SJCRH30 (cell line): ENCODE measurements at regions not wholly inside any gene's neighbourhood (a gene's known extent, or its start where the extent isn't known, plus 50 kb on each side); places are given as distances from the start of the nearest gene placed in this dataset.

Experiments
- DNase-seq, 2 experiments: peaks; one replicate each; pipeline ENCODE4 v3.0.0-alpha.2; 2015 to 2020
- H3K27ac ChIP-seq: fragments of 250-450 bp; sonication (Bioruptor Pico); 2 replicates; pipeline ENCODE4 v1.5.1; 2020; ENCODE audit warnings: mild to moderate bottlenecking, moderate library complexity
- H3K27me3 ChIP-seq: fragments of 250-450 bp; sonication (Bioruptor Pico); 2 replicates; pipeline ENCODE4 v1.5.1; 2020; ENCODE audit warnings: mild to moderate bottlenecking, moderate library complexity
- H3K36me3 ChIP-seq: fragments of 250-450 bp; sonication (Bioruptor Pico); 2 replicates; pipeline ENCODE4 v1.5.1; 2020; ENCODE audit warnings: mild to moderate bottlenecking, moderate library complexity
- H3K4me1 ChIP-seq: fragments of 250-450 bp; sonication (Bioruptor Pico); 2 replicates; pipeline ENCODE4 v1.5.1; 2020; ENCODE audit warnings: mild to moderate bottlenecking, moderate library complexity
- H3K4me3 ChIP-seq: fragments of 250-450 bp; sonication (Bioruptor Pico); 2 replicates; pipeline ENCODE4 v1.5.1; 2020; ENCODE audit warnings: mild to moderate bottlenecking, moderate library complexity
- H3K9me3 ChIP-seq: fragments of 250-450 bp; sonication (Bioruptor Pico); replicated peaks from 2 replicates; pipeline ENCODE4 v1.5.1; 2020; ENCODE audit warnings: mild to moderate bottlenecking, moderate library complexity

- no peak for DNase-seq
Observed at GRCh38 chr3:152113413-152113812, 155.3 kb upstream of the MBNL1 start.

DNA sequence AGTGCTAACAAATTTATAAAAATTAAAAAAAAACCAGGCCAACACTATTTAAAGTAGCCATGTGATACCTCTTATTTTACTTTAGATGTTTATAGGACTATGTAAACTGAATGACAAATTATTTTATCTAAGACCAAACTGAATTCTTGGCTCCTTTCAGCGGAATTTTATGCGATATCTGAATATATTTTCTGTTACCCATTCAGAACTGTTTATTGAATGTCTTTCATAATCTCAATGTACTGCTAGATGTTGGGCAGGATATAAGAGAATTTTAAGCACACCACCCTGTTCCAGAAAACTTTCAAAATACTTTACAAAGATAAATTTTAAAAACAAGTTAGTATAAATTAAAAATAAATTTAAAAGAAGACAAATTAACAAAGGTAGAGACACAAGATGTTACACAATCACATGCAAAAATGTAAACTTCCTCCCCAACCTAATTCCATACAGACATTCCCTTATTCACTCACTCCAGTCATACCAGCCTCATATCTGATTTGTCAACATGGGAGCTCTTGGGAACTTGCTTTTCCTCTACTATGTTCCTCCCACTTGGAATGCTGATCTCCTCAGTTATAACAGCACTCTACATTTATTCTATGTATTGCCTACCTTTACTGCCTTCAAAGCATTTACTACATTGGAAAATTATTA is 154.6 kb upstream of the MBNL1 start:
- DNase-seq: no peak
- Histone ChIP-seq H3K9me3 (no peaks in the 10 kb centered on the region), H3K36me3 (no peaks in the 10 kb centered on the region), H3K4me3 (no peak overlapping the region), H3K4me1 (no peaks in the 10 kb centered on the region), H3K27ac (no peak overlapping the region), H3K27me3 (no peaks in the 10 kb centered on the region)

More at GRCh38 chr3:152113413-152113812, 155.3 kb upstream of the MBNL1 start:
- Histone ChIP-seq H3K9me3 (no peaks in the 10 kb centered on the region), H3K36me3 (no peaks in the 10 kb centered on the region), H3K27ac (no peak overlapping the region), H3K4me3 (no peak overlapping the region), H3K27me3 (no peaks in the 10 kb centered on the region), H3K4me1 (no peaks in the 10 kb centered on the region)

GRCh38 chr3:152120601-152121269 is 148.0 kb upstream of the MBNL1 start:
- no peak overlapping the region for H3K4me3 ChIP-seq
- H3K4me1 ChIP-seq: no peaks in the 10 kb centered on the region
- H3K9me3 ChIP-seq: no peaks in the 10 kb centered on the region
- no peak for DNase-seq
- no peak overlapping the region for H3K27ac ChIP-seq
- H3K27me3 ChIP-seq: no peaks in the 10 kb centered on the region
- H3K36me3 ChIP-seq: no peaks in the 10 kb centered on the region

DNA sequence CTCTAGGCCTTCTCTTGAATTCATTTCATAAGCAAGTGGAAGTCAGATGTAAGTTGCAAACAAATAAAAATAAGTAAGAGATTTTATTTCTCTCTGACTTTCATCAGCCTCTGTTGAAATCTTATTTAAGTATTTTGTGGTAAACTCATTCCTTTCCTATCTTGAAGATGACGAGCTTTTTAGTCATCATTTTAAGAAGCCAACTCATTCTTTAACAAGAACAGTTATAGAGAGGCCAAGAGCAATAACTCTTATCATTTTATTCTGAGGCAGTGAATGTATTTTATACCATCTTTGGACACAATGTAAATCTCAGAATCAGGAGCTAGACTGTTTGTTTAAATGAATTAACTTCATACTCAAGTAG is 147.5 kb upstream of the MBNL1 start:
- no peak overlapping the region for H3K4me3 ChIP-seq
- H3K4me1 ChIP-seq: no peaks in the 10 kb centered on the region
- no peaks in the 10 kb centered on the region for H3K27me3 ChIP-seq
- no peaks in the 10 kb centered on the region for H3K36me3 ChIP-seq
- no peak overlapping the region for H3K27ac ChIP-seq
- H3K9me3 ChIP-seq: no peaks in the 10 kb centered on the region
- no peak for DNase-seq

- H3K36me3 ChIP-seq: no peaks in the 10 kb centered on the region
- no peaks in the 10 kb centered on the region for H3K9me3 ChIP-seq
- no peak overlapping the region for H3K27ac ChIP-seq
- no peaks in the 10 kb centered on the region for H3K27me3 ChIP-seq
- no peak for DNase-seq
- no peak overlapping the region for H3K4me3 ChIP-seq
- no peaks in the 10 kb centered on the region for H3K4me1 ChIP-seq
Observed at GRCh38 chr3:152122851-152123250, 145.9 kb upstream of the MBNL1 start.

- no peaks in the 10 kb centered on the region for H3K27me3 ChIP-seq
- no peak overlapping the region for H3K27ac ChIP-seq
- no peaks in the 10 kb centered on the region for H3K4me1 ChIP-seq
- no peak overlapping the region for H3K4me3 ChIP-seq
- no peaks in the 10 kb centered on the region for H3K36me3 ChIP-seq
- no peak for DNase-seq
- H3K9me3 ChIP-seq: no peaks in the 10 kb centered on the region
Observed at GRCh38 chr3:152123457-152123856, 145.3 kb upstream of the MBNL1 start.

- Histone ChIP-seq H3K36me3 (no peaks in the 10 kb centered on the region), H3K27me3 (no peaks in the 10 kb centered on the region), H3K4me3 (no peak overlapping the region), H3K27ac (no peak overlapping the region), H3K9me3 (no peaks in the 10 kb centered on the region), H3K4me1 (no peaks in the 10 kb centered on the region)
- no peak for DNase-seq
Observed at GRCh38 chr3:152126260-152126659, 142.5 kb upstream of the MBNL1 start.

GRCh38 chr3:152127058-152127457 is 141.7 kb upstream of the MBNL1 start:
- Histone ChIP-seq H3K9me3 (no peaks in the 10 kb centered on the region), H3K27me3 (no peaks in the 10 kb centered on the region), H3K4me1 (no peaks in the 10 kb centered on the region), H3K4me3 (no peak overlapping the region), H3K36me3 (no peaks in the 10 kb centered on the region), H3K27ac (no peak overlapping the region)
- no peak for DNase-seq

GRCh38 chr3:152128356-152128755 is 140.4 kb upstream of the MBNL1 start:
- Histone ChIP-seq H3K36me3 (no peaks in the 10 kb centered on the region), H3K9me3 (no peaks in the 10 kb centered on the region), H3K4me3 (no peak overlapping the region), H3K4me1 (no peaks in the 10 kb centered on the region), H3K27ac (no peak overlapping the region), H3K27me3 (no peaks in the 10 kb centered on the region)
- no peak for DNase-seq

DNA sequence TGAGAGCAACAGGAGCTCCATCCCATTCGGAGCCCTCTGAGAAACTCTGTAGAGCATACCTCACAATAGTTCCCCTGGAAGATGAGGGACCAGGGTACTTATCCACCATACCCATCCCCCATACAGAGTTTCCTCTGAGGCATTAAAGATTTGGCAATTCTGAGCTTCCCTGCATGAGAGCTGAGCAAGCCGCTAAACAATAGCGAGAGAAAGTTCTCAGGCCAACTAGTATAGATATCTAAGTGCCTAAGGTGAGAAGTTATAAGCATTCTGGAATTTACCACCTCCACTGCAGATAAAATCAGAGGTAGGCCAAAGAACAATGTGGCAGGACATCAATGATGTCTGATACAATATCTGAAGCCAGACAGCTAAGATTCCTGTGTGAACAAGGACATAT is 129.1 kb upstream of the MBNL1 start:
- no peak for DNase-seq
- Histone ChIP-seq H3K9me3 (no peaks in the 10 kb centered on the region), H3K36me3 (no peaks in the 10 kb centered on the region), H3K27ac (no peak overlapping the region), H3K4me3 (no peak overlapping the region), H3K27me3 (no peaks in the 10 kb centered on the region), H3K4me1 (no peaks in the 10 kb centered on the region)

DNA sequence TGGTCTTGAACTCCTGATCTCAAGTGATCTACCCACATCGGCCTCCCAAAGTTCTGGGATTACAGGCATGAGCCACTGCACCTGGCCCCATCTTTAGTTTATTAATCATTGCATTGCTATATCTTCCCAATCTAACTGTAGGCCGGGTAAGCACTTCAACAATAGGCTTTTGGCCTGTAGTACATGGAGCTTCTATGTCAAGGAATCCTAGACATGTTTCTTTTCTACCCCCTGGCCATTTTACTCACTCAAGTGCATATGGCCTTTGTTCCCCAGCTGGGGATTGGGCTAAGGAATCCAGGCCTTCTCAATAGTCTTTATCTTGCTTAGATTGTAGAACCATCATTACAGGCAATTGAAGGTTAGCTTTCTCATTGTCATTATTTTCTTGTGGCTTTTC is 122.3 kb upstream of the MBNL1 start:
- H3K4me3 ChIP-seq: no peak overlapping the region
- H3K9me3 ChIP-seq: no peaks in the 10 kb centered on the region
- H3K27ac ChIP-seq: no peak overlapping the region
- no peaks in the 10 kb centered on the region for H3K4me1 ChIP-seq
- no peaks in the 10 kb centered on the region for H3K27me3 ChIP-seq
- H3K36me3 ChIP-seq: no peaks in the 10 kb centered on the region
- DNase-seq: no peak

GRCh38 chr3:152147748-152148147 is 121.0 kb upstream of the MBNL1 start:
- H3K27ac ChIP-seq: no peak overlapping the region
- H3K36me3 ChIP-seq: no peaks in the 10 kb centered on the region
- H3K27me3 ChIP-seq: no peaks in the 10 kb centered on the region
- H3K4me1 ChIP-seq: no peaks in the 10 kb centered on the region
- H3K9me3 ChIP-seq: no peaks in the 10 kb centered on the region
- no peak for DNase-seq
- H3K4me3 ChIP-seq: no peak overlapping the region

DNA sequence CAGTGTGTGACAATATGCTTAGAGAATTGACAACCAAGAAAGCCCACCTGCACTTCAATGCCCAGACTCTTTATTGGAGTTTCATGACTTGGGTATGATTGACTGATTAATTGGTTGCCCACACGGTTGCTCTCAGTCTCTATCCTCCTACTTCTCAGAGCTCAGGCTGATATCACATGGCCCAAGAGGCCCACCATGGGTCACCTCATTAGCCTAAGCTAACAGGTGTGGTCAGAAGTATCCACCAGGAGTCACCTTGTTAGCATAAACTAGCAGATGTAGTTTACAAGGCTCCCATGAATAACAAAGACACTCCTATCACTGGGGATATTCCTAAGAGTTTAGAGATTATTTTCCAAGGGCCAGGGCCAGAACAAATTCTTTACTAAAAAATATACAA is 120.2 kb upstream of the MBNL1 start:
- H3K27me3 ChIP-seq: no peaks in the 10 kb centered on the region
- H3K36me3 ChIP-seq: no peaks in the 10 kb centered on the region
- H3K9me3 ChIP-seq: no peaks in the 10 kb centered on the region
- DNase-seq: no peak
- H3K4me1 ChIP-seq: no peaks in the 10 kb centered on the region
- no peak overlapping the region for H3K4me3 ChIP-seq
- H3K27ac ChIP-seq: no peak overlapping the region

DNA sequence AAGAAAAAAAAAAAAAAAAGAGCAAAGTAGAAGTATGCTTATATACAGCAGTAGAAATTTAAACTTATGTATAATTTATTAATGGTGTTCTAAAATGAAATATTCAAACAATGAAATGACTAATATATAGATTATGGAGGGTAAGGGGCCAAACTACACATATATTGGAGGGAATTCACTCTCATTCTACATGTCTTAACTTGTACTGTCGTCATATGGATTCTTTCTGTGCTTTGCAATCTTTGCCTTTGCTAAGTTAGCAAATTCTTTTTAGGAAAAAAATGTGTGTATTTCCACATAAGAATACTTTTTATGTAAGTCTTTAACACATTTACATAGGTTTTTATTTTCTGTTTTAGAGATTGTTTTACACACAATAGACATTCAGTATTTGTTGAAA is 118.9 kb upstream of the MBNL1 start:
- H3K27ac ChIP-seq: no peak overlapping the region
- H3K36me3 ChIP-seq: no peaks in the 10 kb centered on the region
- DNase-seq: no peak
- no peaks in the 10 kb centered on the region for H3K9me3 ChIP-seq
- H3K4me1 ChIP-seq: no peaks in the 10 kb centered on the region
- H3K27me3 ChIP-seq: no peaks in the 10 kb centered on the region
- H3K4me3 ChIP-seq: no peak overlapping the region

GRCh38 chr3:152151216-152151876 is 117.4 kb upstream of the MBNL1 start:
- H3K4me1 ChIP-seq: no peaks in the 10 kb centered on the region
- no peak for DNase-seq
- H3K4me3 ChIP-seq: no peak overlapping the region
- H3K9me3 ChIP-seq: no peaks in the 10 kb centered on the region
- H3K27ac ChIP-seq: no peak overlapping the region
- H3K36me3 ChIP-seq: no peaks in the 10 kb centered on the region
- no peaks in the 10 kb centered on the region for H3K27me3 ChIP-seq
